ENCODE measurements at regions not wholly inside any gene's neighbourhood (a gene's known extent, or its start where the extent isn't known, plus 50 kb on each side); places are given as distances from the start of the nearest gene placed in this dataset.
"Not testable (repeated sequence)": the region's sequence is repeated elsewhere in the genome, so short reads cannot be mapped to it uniquely, and the experiment has no call there.

- no peak for DNase-seq (ENCODE audit: low read depth in 3 of 3, low spot score in 2 of 3)
Measured at GRCh38 chr14:34051966-34052657, 101.2 kb upstream of the EGLN3 start.

GRCh38 chr14:34050606-34051005 is 99.7 kb upstream of the EGLN3 start:
- DNase-seq (ENCODE audit: low read depth in 3 of 3, low spot score in 2 of 3) = no peak

GRCh38 chr14:34049790-34050189 is 98.9 kb upstream of the EGLN3 start:
- no peak for DNase-seq (ENCODE audit: low read depth in 3 of 3, low spot score in 2 of 3)

GRCh38 chr14:34049187-34049586 is 98.3 kb upstream of the EGLN3 start:
- not testable (repeated sequence) for DNase-seq (ENCODE audit: low read depth in 3 of 3, low spot score in 2 of 3)

- DNase-seq (ENCODE audit: low read depth in 3 of 3, low spot score in 2 of 3) = no peak
Measured at GRCh38 chr14:34046799-34047520, 96.1 kb upstream of the EGLN3 start.

- no peak for DNase-seq (ENCODE audit: low read depth in 3 of 3, low spot score in 2 of 3)
Measured at GRCh38 chr14:34044666-34045306, 93.9 kb upstream of the EGLN3 start.

GRCh38 chr14:34044373-34044637 is 93.4 kb upstream of the EGLN3 start:
- no peak for DNase-seq (ENCODE audit: low read depth in 3 of 3, low spot score in 2 of 3)

GRCh38 chr14:34043627-34044372 is 92.9 kb upstream of the EGLN3 start:
- DNase-seq (ENCODE audit: low read depth in 3 of 3, low spot score in 2 of 3) = no peak

- DNase-seq (ENCODE audit: low read depth in 3 of 3, low spot score in 2 of 3) = no peak
Measured at GRCh38 chr14:34041220-34041619, 90.3 kb upstream of the EGLN3 start.

GRCh38 chr14:34040766-34041165 is 89.9 kb upstream of the EGLN3 start:
- DNase-seq (ENCODE audit: low read depth in 3 of 3, low spot score in 2 of 3) = no peak

GRCh38 chr14:34039428-34040047 is 88.7 kb upstream of the EGLN3 start:
- no peak for DNase-seq (ENCODE audit: low read depth in 3 of 3, low spot score in 2 of 3)

GRCh38 chr14:34038358-34039057 is 87.6 kb upstream of the EGLN3 start:
- DNase-seq (ENCODE audit: low read depth in 3 of 3, low spot score in 2 of 3) = no peak

GRCh38 chr14:34036319-34036766 is 85.5 kb upstream of the EGLN3 start:
- no peak for DNase-seq (ENCODE audit: low read depth in 3 of 3, low spot score in 2 of 3)

- no peak for DNase-seq (ENCODE audit: low read depth in 3 of 3, low spot score in 2 of 3)
Measured at GRCh38 chr14:34035934-34036250, 85.0 kb upstream of the EGLN3 start.

- DNase-seq (ENCODE audit: low read depth in 3 of 3, low spot score in 2 of 3) = no peak
Measured at GRCh38 chr14:34035177-34035933, 84.5 kb upstream of the EGLN3 start.

GRCh38 chr14:34034447-34035176 is 83.7 kb upstream of the EGLN3 start:
- no peak for DNase-seq (ENCODE audit: low read depth in 3 of 3, low spot score in 2 of 3)

GRCh38 chr14:34032720-34033119 is 81.8 kb upstream of the EGLN3 start:
- no peak for DNase-seq (ENCODE audit: low read depth in 3 of 3, low spot score in 2 of 3)

- peak; percentile 40 to 56 (median 50) for DNase-seq (ENCODE audit: low read depth in 3 of 3, low spot score in 2 of 3)
Measured at GRCh38 chr14:34030864-34031263, 80.0 kb upstream of the EGLN3 start.

- no peak for DNase-seq (ENCODE audit: low read depth in 3 of 3, low spot score in 2 of 3)
Measured at GRCh38 chr14:34029921-34030334, 79.1 kb upstream of the EGLN3 start.
